Fibroblast of villous mesenchyme (primary cell): ENCODE measurements at regions not wholly inside any gene's neighbourhood (a gene's known extent, or its start where the extent isn't known, plus 50 kb on each side); places are given as distances from the start of the nearest gene placed in this dataset.

Experiments used
- DNase-seq: peaks from one replicate; pipeline ENCODE4 v3.0.0-alpha.2; 2010; ENCODE audit warnings: low read depth
- H3K4me3 ChIP-seq: 2 replicates; pipeline ENCODE4 v1.5.1; 2011; ENCODE audit warnings: low read depth, mild to moderate bottlenecking, low read length
- CTCF ChIP-seq: IDR thresholded peaks from 2 replicates; pipeline ENCODE4 v1.5.1; 2012; ENCODE audit warnings: low read depth, mild to moderate bottlenecking, low read length; ENCODE audit not compliant: insufficient read depth

- no peak overlapping the region for H3K4me3 ChIP-seq
- no peak for DNase-seq
- no peak for TF ChIP-seq CTCF
These were observed 133.0 kb downstream of the CD83 start for GRCh38 chr6:14250573-14250972.

DNA sequence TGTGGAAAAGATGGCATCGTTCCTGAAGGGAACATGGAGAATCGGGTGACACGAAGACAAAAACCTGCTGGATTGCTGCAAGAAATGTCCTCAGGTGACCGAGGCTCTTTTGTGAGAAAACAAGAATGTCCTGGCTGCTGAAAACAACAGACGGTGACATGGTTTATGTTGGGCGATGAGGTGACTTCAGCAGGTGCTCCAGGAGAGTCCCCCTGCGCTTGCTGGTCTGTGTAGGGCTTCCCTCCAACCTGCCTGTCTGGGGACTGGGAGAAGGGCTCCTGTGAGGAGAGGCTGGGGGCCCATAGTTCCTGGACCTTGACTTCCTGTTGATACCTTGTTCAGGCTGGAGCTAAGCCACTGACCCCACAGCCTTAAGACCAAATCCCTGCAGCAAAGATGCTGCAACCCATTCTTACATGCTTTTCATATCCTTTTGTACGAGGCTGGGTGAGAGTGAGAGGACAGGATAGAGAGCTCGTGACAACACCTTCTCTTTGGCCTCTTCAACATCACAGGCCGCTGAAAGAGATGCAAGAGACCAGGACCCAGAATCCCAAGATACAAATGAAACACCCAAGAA, 134.8 kb downstream of the CD83 start:
- TF ChIP-seq CTCF, result no peak
- no peak overlapping the region for H3K4me3 ChIP-seq
- no peak for DNase-seq

GRCh38 chr6:14254505-14254904, 136.9 kb downstream of the CD83 start:
- no peak for DNase-seq
- no peak overlapping the region for H3K4me3 ChIP-seq
- no peak for TF ChIP-seq CTCF

GRCh38 chr6:14255916-14256315, 138.3 kb downstream of the CD83 start:
- H3K4me3 ChIP-seq, result no peak overlapping the region
- TF ChIP-seq CTCF, result no peak
- DNase-seq, result no peak

GRCh38 chr6:14258117-14258516, 140.5 kb downstream of the CD83 start:
- no peak for TF ChIP-seq CTCF
- DNase-seq, result no peak
- no peak overlapping the region for H3K4me3 ChIP-seq

- TF ChIP-seq CTCF, result no peak
- DNase-seq, result no peak
- no peak overlapping the region for H3K4me3 ChIP-seq
These were observed 141.4 kb downstream of the CD83 start for GRCh38 chr6:14258695-14259593.
